Pancreas (tissue), 10 donors: ENCODE measurements at regions not wholly inside any gene's neighbourhood (a gene's known extent, or its start where the extent isn't known, plus 50 kb on each side); places are given as distances from the start of the nearest gene placed in this dataset.
A peak's percentile ranks its signal among the peaks of the same experiment; 100 is the strongest.

Source experiments
- ATAC-seq, 4 donors: fragments of 200-7000 bp; cut with Tn5 transposase; one replicate each; pipeline versions ENCODE4 v1.8.0 to v1.9.1; 2020; ENCODE audit warnings: mild to moderate bottlenecking in 4 of 4, moderate library complexity in 4 of 4
- DNase-seq, 6 donors: peaks; one replicate each; pipeline ENCODE4 v3.0.0-alpha.2; 2020
- FAIRE-seq: peaks from 2 replicates; lab custom pipeline; 2012; peaks lifted over from hg19 to GRCh38; lab: Jason Lieb, UNC
- H3K27ac ChIP-seq, 4 donors: fragments of 200-600 bp; sonication (generic); 1 replicate in 3 of 4; 2 replicates in 1 of 4; pipeline versions ENCODE4 v1.5.0 to v1.8.0; 2020
- H3K27me3 ChIP-seq, 4 donors: fragments of 200-600 bp; one replicate each; pipeline ENCODE4 v1.8.0; 2021
- H3K36me3 ChIP-seq, 3 donors: fragments of 200-600 bp; sonication (generic) in 1 of 3; one replicate each; pipeline versions ENCODE4 v1.5.0 to v1.8.0; 2020 to 2021
- H3K4me1 ChIP-seq, 3 donors: fragments of 200-600 bp; one replicate each; pipeline ENCODE4 v1.8.0; 2021
- H3K4me3 ChIP-seq, 4 donors: fragments of 200-600 bp; sonication (generic) in 2 of 4; one replicate each; pipeline versions ENCODE4 v1.5.0 to v1.8.0; 2020 to 2021
- H3K9me3 ChIP-seq, 4 donors: fragments of 200-600 bp; one replicate each; pipeline ENCODE4 v1.8.0; 2021
- WGBS, 2 donors: extraction: QIAGEN DNeasy Blood & Tissue Kit; methylation state at CpG; one replicate each; pipeline ENCODE4 v1.1.7; 2013; 5-methylcytosine and 5-hydroxymethylcytosine counted together
- intact Hi-C, 3 donors: fragments of 100-400 bp; cut with DNase I; formaldehyde crosslinking; loops; one replicate each; pipeline versions ENCODE4 v1.11.1 to v1.14.2; 2022
- TF ChIP-seq, protein P1 (sequence below), 4 donors: fragments of 200-600 bp; sonication (generic) in 3 of 4; IDR thresholded peaks; one replicate each; pipeline versions ENCODE4 v1.5.0 to v1.8.0; 2021; ENCODE audit warnings: antibody characterized with exemption in 4 of 4
- donor health status: healthy with polysubstance abuse.
- donor health status: DM: no; HTN: no; CAD: no; lungs with moderate emphysema.
- donor health status: DM: no; HTN: no; CAD: no.
- donor health status: control.
- donor health status: control.
- donor health status: Bipolar disorder and iron deficiency.
- donor health status: DM: yes; HTN: yes; CAD: no.
- donor health status: DM: no; HTN: no; CAD: no.
- donor health status: DM: no; HTN: no; CAD: no.
- donor health status: DM: yes; HTN: yes; CAD: no.

DNA sequence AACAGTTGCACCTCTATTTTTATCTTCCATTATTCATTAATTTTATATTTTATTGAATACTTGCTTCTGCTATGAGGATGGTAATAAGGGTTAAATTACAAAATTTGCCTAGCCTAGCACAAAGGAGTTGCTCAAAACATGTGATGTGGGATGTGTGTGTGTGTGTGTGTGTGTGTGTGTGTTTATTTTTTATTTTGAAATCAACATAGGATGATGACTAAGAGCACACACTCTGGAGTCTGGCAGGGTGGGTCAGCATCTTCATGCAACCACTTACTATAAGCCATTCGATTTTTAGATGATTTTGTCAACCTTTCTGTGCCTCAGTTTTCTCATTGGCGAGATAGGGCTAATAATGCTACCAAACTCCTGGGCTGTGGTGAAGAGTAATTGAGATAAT is 57.7 kb upstream of the MAMDC2 start:
- WGBS, 2 donors = 71 to 92% methylated on average over 2 of the region's 2 CpGs
- DNase-seq (no peak), ATAC-seq (no peak), FAIRE-seq (no peak)
- Histone ChIP-seq H3K9me3 (no peaks in the 10 kb centered on the region), H3K36me3 (no peaks in the 10 kb centered on the region), H3K27me3 (no peaks in the 10 kb centered on the region), H3K27ac (no peak overlapping the region), H3K4me3 (no peak overlapping the region), H3K4me1 (no peaks in the 10 kb centered on the region)
- intact Hi-C loops = no loop called here
- TF ChIP-seq, protein P1, sequence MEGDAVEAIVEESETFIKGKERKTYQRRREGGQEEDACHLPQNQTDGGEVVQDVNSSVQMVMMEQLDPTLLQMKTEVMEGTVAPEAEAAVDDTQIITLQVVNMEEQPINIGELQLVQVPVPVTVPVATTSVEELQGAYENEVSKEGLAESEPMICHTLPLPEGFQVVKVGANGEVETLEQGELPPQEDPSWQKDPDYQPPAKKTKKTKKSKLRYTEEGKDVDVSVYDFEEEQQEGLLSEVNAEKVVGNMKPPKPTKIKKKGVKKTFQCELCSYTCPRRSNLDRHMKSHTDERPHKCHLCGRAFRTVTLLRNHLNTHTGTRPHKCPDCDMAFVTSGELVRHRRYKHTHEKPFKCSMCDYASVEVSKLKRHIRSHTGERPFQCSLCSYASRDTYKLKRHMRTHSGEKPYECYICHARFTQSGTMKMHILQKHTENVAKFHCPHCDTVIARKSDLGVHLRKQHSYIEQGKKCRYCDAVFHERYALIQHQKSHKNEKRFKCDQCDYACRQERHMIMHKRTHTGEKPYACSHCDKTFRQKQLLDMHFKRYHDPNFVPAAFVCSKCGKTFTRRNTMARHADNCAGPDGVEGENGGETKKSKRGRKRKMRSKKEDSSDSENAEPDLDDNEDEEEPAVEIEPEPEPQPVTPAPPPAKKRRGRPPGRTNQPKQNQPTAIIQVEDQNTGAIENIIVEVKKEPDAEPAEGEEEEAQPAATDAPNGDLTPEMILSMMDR (IDR thresholded peaks at IDR 0.05) = no peak

DNA sequence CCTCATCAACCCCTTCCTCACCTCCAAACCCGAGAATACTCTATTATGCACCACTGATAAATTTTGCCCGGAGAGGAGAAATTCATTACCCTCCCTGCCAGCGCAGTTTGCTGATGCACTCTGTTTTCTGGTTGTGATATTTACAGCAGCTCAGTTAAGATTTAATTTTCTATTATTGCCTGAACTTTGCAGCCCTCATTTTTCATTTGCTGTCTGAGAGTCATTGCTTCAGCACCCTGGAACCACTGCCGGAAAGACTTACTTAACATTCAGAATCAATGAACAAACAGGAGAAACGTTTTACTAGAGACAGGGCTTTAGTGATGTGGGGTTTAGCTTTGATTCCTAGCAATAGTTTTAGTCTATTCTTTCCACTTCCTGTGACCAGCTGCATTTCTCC is 56.7 kb upstream of the MAMDC2 start:
- Histone ChIP-seq H3K4me1 (no peaks in the 10 kb centered on the region), H3K36me3 (no peaks in the 10 kb centered on the region), H3K27me3 (no peaks in the 10 kb centered on the region), H3K4me3 (no peak overlapping the region), H3K27ac (no peak overlapping the region), H3K9me3 (no peaks in the 10 kb centered on the region)
- intact Hi-C loops = no loop called here
- ATAC-seq = peak in 2 of 4 donors; percentile 17 to 45
- FAIRE-seq = no peak
- no peak for DNase-seq
- 45% methylated on average over 5 of the region's 5 CpGs for WGBS, 2 donors
- TF ChIP-seq, protein P1 (IDR thresholded peaks at IDR 0.05) = no peak

DNA sequence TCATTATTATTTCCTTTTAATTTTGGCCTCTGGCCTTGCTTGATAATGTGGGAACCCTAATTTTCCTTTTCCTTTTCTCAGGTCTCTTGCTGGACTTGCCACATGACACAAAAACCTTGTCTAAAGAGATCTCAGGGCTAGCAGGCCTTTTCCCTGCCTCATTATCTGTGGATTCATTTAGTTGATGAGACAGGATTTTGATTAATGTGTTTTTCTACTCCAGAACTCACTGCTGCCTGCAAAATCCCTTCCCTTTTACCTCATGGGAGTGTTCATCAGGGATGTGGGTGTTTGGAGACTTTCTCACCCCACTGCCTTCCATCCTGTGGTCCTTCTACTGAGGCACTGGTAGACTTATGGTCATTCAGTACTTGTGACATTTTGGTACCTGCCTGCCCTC is 56.2 kb upstream of the MAMDC2 start:
- Histone ChIP-seq H3K9me3 (no peaks in the 10 kb centered on the region), H3K27me3 (no peaks in the 10 kb centered on the region), H3K4me1 (no peaks in the 10 kb centered on the region), H3K27ac (no peak overlapping the region), H3K36me3 (no peaks in the 10 kb centered on the region), H3K4me3 (no peak overlapping the region)
- DNase-seq (no peak), FAIRE-seq (no peak), ATAC-seq (peak in 2 of 4 donors; percentile 37 to 61)
- TF ChIP-seq, protein P1 (IDR thresholded peaks at IDR 0.05) = no peak
- intact Hi-C loops = no loop called here

DNA sequence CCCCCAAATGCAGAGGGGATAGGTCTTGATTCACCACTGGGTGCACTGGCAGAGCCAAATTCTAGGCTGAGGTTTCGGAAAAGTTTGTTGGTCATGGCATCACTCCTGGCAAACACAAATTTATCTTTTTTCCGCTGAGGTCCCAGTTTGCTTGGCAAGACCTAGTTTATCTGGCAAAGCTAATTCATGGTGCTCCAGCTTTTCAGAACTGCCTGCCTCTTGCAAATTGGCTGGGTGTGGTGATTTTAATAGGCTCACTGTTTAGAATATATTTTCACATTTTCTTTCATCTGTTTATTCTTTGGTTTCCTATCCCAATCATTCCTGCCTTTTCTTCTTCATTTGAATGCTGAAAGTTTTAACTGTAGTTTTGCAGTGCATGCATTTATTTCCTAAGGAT is 50.5 kb upstream of the MAMDC2 start:
- TF ChIP-seq, protein P1 (IDR thresholded peaks at IDR 0.05) = no peak
- DNase-seq = no peak
- intact Hi-C loops = no loop called here
- H3K27me3 ChIP-seq = no peaks in the 10 kb centered on the region
- no peak overlapping the region for H3K4me3 ChIP-seq
- H3K36me3 ChIP-seq = no peaks in the 10 kb centered on the region
- H3K9me3 ChIP-seq = no peaks in the 10 kb centered on the region
- H3K4me1 ChIP-seq = peaks cover 0 to 4% (median 0%) of the 10 kb centered on the region in 3 donors
- 47% methylated on average over 2 of the region's 2 CpGs for WGBS, 2 donors
- no peak for ATAC-seq
- no peak for FAIRE-seq
- H3K27ac ChIP-seq = no peak overlapping the region
